DND-41 (cell line): ENCODE measurements at regions not wholly inside any gene's neighbourhood (a gene's known extent, or its start where the extent isn't known, plus 50 kb on each side); places are given as distances from the start of the nearest gene placed in this dataset.

Source experiments
- EZH2 ChIP-seq: IDR thresholded peaks from 3 replicates; pipeline ENCODE4 v1.6.1; 2012; ENCODE audit warnings: borderline replicate concordance, low read depth, mild to moderate bottlenecking, moderate library complexity, low read length, inconsistent platforms; ENCODE audit not compliant: severe bottlenecking
- TF ChIP-seq, protein P1 (sequence below): IDR thresholded peaks from 2 replicates; pipeline ENCODE4 v1.5.1; 2012; ENCODE audit warnings: borderline replicate concordance, low read length, moderate library complexity, mild to moderate bottlenecking; ENCODE audit not compliant: poor library complexity, severe bottlenecking; ENCODE audit errors: extremely low read depth

DNA sequence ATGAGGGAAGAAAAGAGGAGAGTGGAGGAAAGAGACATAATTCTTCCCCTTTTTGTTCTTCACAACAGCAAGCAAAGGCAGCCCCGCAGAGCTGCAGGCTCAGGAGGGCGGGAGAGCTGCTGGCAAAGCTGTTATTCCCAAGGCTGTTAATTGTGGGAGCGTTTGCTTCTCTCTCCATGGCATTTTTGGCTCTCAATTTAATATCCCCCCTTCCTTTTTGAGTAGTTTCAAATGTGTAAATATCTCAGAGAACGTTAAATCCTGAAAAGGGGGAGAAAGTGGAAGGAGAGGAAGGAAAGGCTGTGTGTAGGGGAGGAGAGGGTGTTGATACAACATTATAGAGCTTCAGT lies 165.7 kb downstream of the NSG2 start:
- no peak for TF ChIP-seq EZH2
- TF ChIP-seq, protein P1, sequence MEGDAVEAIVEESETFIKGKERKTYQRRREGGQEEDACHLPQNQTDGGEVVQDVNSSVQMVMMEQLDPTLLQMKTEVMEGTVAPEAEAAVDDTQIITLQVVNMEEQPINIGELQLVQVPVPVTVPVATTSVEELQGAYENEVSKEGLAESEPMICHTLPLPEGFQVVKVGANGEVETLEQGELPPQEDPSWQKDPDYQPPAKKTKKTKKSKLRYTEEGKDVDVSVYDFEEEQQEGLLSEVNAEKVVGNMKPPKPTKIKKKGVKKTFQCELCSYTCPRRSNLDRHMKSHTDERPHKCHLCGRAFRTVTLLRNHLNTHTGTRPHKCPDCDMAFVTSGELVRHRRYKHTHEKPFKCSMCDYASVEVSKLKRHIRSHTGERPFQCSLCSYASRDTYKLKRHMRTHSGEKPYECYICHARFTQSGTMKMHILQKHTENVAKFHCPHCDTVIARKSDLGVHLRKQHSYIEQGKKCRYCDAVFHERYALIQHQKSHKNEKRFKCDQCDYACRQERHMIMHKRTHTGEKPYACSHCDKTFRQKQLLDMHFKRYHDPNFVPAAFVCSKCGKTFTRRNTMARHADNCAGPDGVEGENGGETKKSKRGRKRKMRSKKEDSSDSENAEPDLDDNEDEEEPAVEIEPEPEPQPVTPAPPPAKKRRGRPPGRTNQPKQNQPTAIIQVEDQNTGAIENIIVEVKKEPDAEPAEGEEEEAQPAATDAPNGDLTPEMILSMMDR = no peak
